Right lobe of liver (tissue), 6 donors: ENCODE measurements at regions not wholly inside any gene's neighbourhood (a gene's known extent, or its start where the extent isn't known, plus 50 kb on each side); places are given as distances from the start of the nearest gene placed in this dataset.
"Not testable (repeated sequence)": the region's sequence is repeated elsewhere in the genome, so short reads cannot be mapped to it uniquely, and the experiment has no call there.

Experiments used
- ATAC-seq, 4 donors: fragments of 200-7000 bp; cut with Tn5 transposase; one replicate each; pipeline ENCODE4 v1.9.1; 2020; ENCODE audit warnings: mild to moderate bottlenecking in 4 of 4, moderate library complexity in 4 of 4
- DNase-seq, 3 donors: peaks; one replicate each; pipeline ENCODE4 v3.0.0-alpha.2; 2020
- H3K27ac ChIP-seq, 3 donors: fragments of 200-600 bp; one replicate each; pipeline ENCODE4 v1.8.0; 2022
- H3K27me3 ChIP-seq, 2 donors: fragments of 200-600 bp; one replicate each; pipeline ENCODE4 v1.8.0; 2022
- H3K36me3 ChIP-seq, 4 donors: fragments of 200-600 bp; sonication (generic) in 1 of 4; one replicate each; pipeline versions ENCODE4 v1.5.1 to v1.8.0; 2017 to 2022; ENCODE audit warnings: control low read depth in 1 of 4
- H3K4me1 ChIP-seq, 4 donors: fragments of 200-600 bp; sonication (generic) in 1 of 4; one replicate each; pipeline versions ENCODE4 v1.5.1 to v1.8.0; 2017 to 2022; ENCODE audit warnings: control low read depth in 1 of 4
- H3K4me3 ChIP-seq, 3 donors: fragments of 200-600 bp; one replicate each; pipeline ENCODE4 v1.8.0; 2022
- H3K9me3 ChIP-seq, 4 donors: fragments of 200-600 bp; sonication (generic) in 1 of 4; one replicate each; pipeline versions ENCODE4 v1.5.1 to v1.8.0; 2017 to 2022; ENCODE audit warnings: control low read depth in 1 of 4
- CTCF ChIP-seq, 4 donors: fragments of 200-600 bp in 3 of 4; fragments of 450-650 bp in 1 of 4; IDR thresholded peaks; one replicate each; pipeline versions ENCODE4 v1.5.1 to v1.8.0; 2016 to 2022; ENCODE audit warnings: antibody characterized with exemption in 4 of 4, mild to moderate bottlenecking in 2 of 4
- POLR2A ChIP-seq: fragments of 450-650 bp; IDR thresholded peaks from one replicate; pipeline ENCODE4 v1.6.1; 2017; ENCODE audit warnings: antibody characterized with exemption, mild to moderate bottlenecking
- WGBS: methylation state at CpG from one replicate; pipeline ENCODE4 v1.1.6; 2018; ENCODE audit warnings: low coverage, low lambda C conversion rate; ENCODE audit not compliant: insufficient coverage; ENCODE audit errors: missing lambda C conversion rate; 5-methylcytosine and 5-hydroxymethylcytosine counted together
- intact Hi-C, 2 donors: fragments of 100-400 bp; cut with DNase I; formaldehyde crosslinking; loops; one replicate each; pipeline versions ENCODE4 v1.11.2 to v1.14.1; 2022
- donor health status: DM: no; HTN: yes; CAD: no.
- donor health status: DM: no; HTN: no; CAD: no.
- donor health status: DM: no; HTN: no; CAD: no.
- donor health status: DM: no; HTN: yes; CAD: no.
- donor health status: DM: no; HTN: yes; CAD: no.

GRCh38 chr1:232130815-232131480, 499.0 kb downstream of the SIPA1L2 start:
- no peak for ATAC-seq
- WGBS: 51% methylated on average over 3 of the region's 4 CpGs

GRCh38 chr1:232127190-232127589, 500.6 kb downstream of the DISC1 start:
- Histone ChIP-seq H3K27ac (no peak overlapping the region), H3K4me3 (no peak overlapping the region), H3K9me3 (no peaks in the 10 kb centered on the region), H3K36me3 (no peaks in the 10 kb centered on the region), H3K27me3 (no peaks in the 10 kb centered on the region), H3K4me1 (no peaks in the 10 kb centered on the region)
- TF ChIP-seq CTCF (IDR thresholded peaks at IDR 0.05): no peak
- TF ChIP-seq POLR2A: no peak
- ATAC-seq (no peak), DNase-seq (no peak)
- WGBS: 47% methylated on average over 2 of the region's 2 CpGs
- intact Hi-C loops: no loop called here

More at GRCh38 chr1:232130815-232131480, 499.0 kb downstream of the SIPA1L2 start:
- Histone ChIP-seq H3K4me3 (no peak overlapping the region), H3K4me1 (no peaks in the 10 kb centered on the region), H3K27ac (no peak overlapping the region), H3K9me3 (no peaks in the 10 kb centered on the region), H3K36me3 (no peaks in the 10 kb centered on the region), H3K27me3 (no peaks in the 10 kb centered on the region)
- TF ChIP-seq CTCF (IDR thresholded peaks at IDR 0.05) (no peak), POLR2A (no peak)
- intact Hi-C loops: no loop called here
- no peak for DNase-seq

- Histone ChIP-seq H3K27me3 (no peaks in the 10 kb centered on the region), H3K9me3 (no peaks in the 10 kb centered on the region), H3K36me3 (no peaks in the 10 kb centered on the region), H3K4me3 (no peak overlapping the region), H3K4me1 (no peaks in the 10 kb centered on the region), H3K27ac (no peak overlapping the region)
- DNase-seq: no peak
- intact Hi-C loops: no loop called here
- no peak for ATAC-seq
- 72% methylated on average over 8 of the region's 9 CpGs for WGBS
- no peak for TF ChIP-seq CTCF (IDR thresholded peaks at IDR 0.05)
- TF ChIP-seq POLR2A: no peak
Observed at GRCh38 chr1:232123775-232124659, 497.4 kb downstream of the DISC1 start.

GRCh38 chr1:232117903-232118302, 491.3 kb downstream of the DISC1 start:
- H3K27ac ChIP-seq, H3K9me3 ChIP-seq, H3K27me3 ChIP-seq, H3K4me1 ChIP-seq, DNase-seq, H3K36me3 ChIP-seq, intact Hi-C loops, ATAC-seq, H3K4me3 ChIP-seq: not testable (repeated sequence)
- WGBS: 58% methylated on average over 2 of the region's 4 CpGs

- ATAC-seq (no peak), DNase-seq (no peak)
- Histone ChIP-seq H3K9me3 (no peaks in the 10 kb centered on the region), H3K27me3 (no peaks in the 10 kb centered on the region), H3K36me3 (no peaks in the 10 kb centered on the region), H3K27ac (no peak overlapping the region), H3K4me1 (no peaks in the 10 kb centered on the region), H3K4me3 (no peak overlapping the region)
- TF ChIP-seq CTCF (IDR thresholded peaks at IDR 0.05) (no peak), POLR2A (no peak)
- intact Hi-C loops: no loop called here
Observed at GRCh38 chr1:232114985-232115384, 488.4 kb downstream of the DISC1 start.
